SH-SY5Y (cell line): ENCODE measurements at regions not wholly inside any gene's neighbourhood (a gene's known extent, or its start where the extent isn't known, plus 50 kb on each side); places are given as distances from the start of the nearest gene placed in this dataset.

ENCODE experiments used
- GATA2 ChIP-seq: IDR thresholded peaks from 2 replicates; pipeline ENCODE4 v1.6.1; 2011; ENCODE audit warnings: mild to moderate bottlenecking, low read depth, low read length
- GATA3 ChIP-seq: IDR thresholded peaks from 2 replicates; pipeline ENCODE4 v1.6.1; 2011; ENCODE audit warnings: low read depth, mild to moderate bottlenecking, low read length, moderate library complexity

GRCh38 chr17:70332356-70333210, 163.3 kb downstream of the KCNJ2 start:
- TF ChIP-seq GATA3: no peak
- TF ChIP-seq GATA2: no peak

GRCh38 chr17:70336411-70336810, 167.1 kb downstream of the KCNJ2 start:
- TF ChIP-seq GATA3 (no peak), GATA2 (no peak)

DNA sequence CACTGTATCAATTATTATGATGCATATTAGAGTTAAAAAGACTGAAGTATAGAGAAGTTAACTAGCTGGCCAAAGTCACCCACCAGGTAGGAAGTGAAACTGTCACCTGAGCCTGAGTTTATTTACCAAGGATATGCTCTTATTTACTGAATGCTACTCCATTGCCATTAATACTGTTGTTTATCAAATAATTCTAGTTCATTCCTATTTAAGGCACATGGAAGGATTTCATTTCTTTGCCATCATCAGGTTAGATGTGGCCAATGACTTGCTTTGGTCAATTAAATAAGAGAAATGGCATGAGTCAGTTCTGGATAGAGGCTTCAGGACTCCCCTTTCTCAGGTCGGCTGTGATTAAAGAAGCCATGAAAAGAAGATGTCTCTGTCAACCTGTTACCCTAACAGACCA, 169.6 kb downstream of the KCNJ2 start:
- TF ChIP-seq GATA3 (no peak), GATA2 (no peak)

- TF ChIP-seq GATA3: no peak
- TF ChIP-seq GATA2: no peak
These were observed 173.8 kb downstream of the KCNJ2 start for GRCh38 chr17:70343114-70343513.

GRCh38 chr17:70344386-70345060, 175.2 kb downstream of the KCNJ2 start:
- TF ChIP-seq GATA3: no peak
- no peak for TF ChIP-seq GATA2

DNA sequence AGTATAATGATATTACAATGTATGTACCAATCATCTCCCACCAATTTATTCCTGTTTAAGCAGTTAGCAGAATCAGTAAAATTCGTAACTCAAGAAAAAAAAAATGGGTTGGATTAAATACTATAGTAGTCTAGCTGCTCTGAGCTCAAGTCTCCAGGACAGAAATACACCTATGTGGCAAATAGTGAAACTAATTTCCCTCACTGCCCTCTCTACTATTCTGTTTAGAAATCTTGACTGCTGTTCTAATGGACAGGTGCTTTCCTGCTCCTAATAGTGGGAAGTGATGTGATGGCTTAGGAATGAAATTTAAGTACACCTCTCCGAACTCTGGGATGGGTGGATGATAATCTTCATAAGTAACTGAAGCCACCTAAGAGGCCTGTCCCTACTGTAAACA, 175.7 kb downstream of the KCNJ2 start:
- no peak for TF ChIP-seq GATA3
- TF ChIP-seq GATA2: no peak

DNA sequence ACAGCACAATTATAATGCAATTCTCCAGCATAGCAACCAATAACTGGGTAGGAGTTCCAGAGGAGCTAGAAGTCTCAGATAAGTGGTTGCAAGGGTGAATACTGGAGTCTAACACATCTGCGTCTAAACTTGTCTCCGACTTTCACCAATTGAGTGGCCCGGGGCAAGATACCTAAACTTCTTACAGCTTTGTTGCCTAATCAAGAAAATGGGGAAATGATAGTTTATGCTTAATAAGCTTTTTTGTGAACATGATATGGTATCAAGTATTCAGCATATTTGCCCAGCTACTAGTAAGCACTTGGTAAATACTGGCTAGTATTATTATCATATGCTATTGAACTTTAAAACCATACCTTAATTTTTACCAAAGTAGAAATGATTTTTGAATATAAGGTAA, 183.5 kb downstream of the KCNJ2 start:
- no peak for TF ChIP-seq GATA3
- no peak for TF ChIP-seq GATA2

DNA sequence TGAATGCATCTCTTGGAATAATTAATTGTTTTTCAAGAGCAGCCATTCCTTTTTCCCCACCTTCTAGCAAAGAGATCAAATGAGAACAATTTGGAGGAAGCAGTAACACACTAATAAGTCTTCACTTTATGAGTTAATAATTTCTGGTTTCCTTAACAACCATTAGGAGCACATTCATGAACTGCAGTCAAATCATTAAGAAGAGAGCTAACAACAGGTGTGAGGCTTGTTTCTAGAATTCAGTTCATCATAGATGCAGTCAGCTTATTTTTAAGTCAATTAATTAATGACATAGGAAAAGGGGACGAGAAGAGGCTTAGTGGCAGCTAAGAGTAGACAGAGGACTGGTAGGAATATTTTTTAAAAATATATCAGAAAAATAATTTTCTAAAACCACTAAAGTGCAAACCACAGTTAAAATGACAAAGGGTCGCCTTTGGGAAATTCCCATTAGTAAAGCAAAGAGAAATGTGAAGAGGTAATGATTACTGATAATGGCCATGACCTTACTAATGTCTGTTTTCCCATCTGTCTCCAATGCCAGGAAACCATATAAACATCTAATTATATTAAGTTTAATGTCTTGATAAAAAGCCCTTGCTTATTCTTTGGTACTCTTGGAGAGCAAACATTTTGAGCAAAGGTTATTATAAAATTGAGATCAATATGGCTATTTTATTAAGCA, 184.2 kb downstream of the KCNJ2 start:
- TF ChIP-seq GATA3 (no peak), GATA2 (no peak)

DNA sequence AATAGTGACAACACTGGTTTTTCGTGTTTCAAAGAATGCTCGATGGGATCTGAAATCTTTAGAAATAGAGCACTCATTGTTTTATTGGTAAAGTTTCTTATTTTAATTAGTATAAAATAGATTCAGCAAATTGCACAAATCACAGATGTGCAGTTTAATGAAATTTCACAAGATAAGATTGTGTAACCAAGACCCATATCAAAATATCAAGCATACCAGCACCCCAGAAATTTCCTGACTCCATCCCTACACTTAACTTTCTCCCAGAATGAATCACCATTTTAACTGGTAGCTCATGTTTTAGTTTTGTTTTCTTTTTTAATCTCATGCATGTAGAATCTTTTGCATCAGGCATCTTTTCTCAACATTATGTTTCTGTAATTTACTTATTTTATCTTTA, 185.9 kb downstream of the KCNJ2 start:
- TF ChIP-seq GATA2 (no peak), GATA3 (no peak)

DNA sequence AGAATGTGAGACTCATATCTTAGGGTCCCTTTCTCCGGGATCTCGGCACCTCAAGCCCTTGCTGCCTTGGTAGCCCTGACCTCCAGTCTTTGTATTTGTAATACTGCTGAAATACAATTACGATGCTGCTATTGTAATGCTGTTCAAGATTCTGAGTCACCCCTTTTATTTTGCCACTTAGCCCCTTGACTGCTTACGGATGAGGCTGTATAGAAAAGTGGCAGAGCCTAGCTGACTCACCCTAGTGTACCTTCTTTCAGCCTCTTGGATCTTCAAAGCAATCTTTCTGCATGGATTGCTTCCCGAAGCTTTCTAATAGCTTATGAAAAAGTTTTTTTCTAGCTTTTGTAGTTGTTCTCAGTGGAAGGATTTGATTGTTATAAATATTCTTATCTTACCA, 187.9 kb downstream of the KCNJ2 start:
- TF ChIP-seq GATA2: no peak
- no peak for TF ChIP-seq GATA3

DNA sequence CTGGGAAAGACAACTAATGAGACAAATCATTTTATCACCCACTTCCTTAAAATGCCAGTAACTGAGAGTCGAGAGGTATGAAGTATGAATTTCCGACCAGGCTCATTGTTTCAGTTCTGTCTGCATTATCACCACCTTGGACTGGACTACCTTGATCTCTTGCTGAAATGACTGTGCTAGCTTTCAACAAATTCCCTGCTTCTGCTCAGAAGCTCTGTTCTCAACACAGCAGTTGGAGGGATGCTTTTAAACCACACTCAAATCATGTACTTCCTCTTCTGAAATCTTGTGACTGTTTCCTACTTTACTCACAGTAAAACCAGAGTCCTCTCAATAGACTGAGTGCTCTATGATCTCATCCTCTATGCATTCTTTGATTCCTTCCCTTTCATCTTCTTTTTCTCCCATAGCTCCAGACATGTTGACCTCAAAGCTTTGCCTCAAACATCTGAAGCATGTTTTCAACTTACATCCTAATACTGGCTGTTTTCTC, 195.8 kb downstream of the KCNJ2 start:
- no peak for TF ChIP-seq GATA3
- no peak for TF ChIP-seq GATA2

GRCh38 chr17:70366386-70366785, 197.1 kb downstream of the KCNJ2 start:
- TF ChIP-seq GATA3: no peak
- TF ChIP-seq GATA2: no peak

DNA sequence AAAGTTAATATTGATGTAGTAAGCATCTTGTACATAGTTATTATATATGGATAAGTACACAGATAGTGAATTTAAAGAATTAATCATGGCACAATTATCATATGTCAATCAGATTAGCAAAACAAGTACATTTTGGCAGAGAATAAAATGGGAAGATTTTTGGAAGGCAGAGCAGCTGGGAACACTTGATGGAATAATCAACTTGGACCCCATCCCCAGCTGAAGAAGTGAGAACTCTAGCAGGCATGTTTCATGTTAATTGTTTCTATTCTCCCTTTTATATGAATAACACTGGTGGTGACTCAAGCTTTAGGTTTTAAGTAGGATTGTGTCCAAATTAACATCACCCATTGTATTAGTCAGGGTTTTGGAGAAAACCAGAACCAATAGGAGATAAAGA, 198.7 kb downstream of the KCNJ2 start:
- TF ChIP-seq GATA2: no peak
- no peak for TF ChIP-seq GATA3

DNA sequence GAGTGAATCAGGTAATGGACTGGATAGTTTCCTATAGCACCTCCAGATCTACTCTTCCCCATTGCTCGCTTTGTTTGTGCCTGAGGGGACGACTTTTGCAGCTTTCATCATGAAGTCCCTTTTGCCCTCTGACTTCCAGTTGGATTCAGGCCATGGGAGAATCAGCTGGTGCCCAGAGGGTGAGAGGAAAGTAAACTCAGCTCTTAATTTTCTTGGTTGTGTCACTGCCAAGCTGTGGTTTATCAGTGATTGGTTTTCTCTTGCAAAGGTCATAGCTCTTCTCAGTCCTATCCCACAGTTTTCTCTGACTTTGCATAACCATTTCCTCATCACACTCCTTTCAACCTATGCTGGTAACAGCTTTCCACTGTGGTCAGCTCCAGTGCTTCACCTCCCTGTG, 200.1 kb downstream of the KCNJ2 start:
- no peak for TF ChIP-seq GATA3
